Right lobe of liver (tissue), 6 donors: ENCODE measurements at regions not wholly inside any gene's neighbourhood (a gene's known extent, or its start where the extent isn't known, plus 50 kb on each side); places are given as distances from the start of the nearest gene placed in this dataset.

Experiments
- ATAC-seq, 4 donors: fragments of 200-7000 bp; cut with Tn5 transposase; one replicate each; pipeline ENCODE4 v1.9.1; 2020; ENCODE audit warnings: mild to moderate bottlenecking in 4 of 4, moderate library complexity in 4 of 4
- DNase-seq, 3 donors: peaks; one replicate each; pipeline ENCODE4 v3.0.0-alpha.2; 2020
- H3K27ac ChIP-seq, 3 donors: fragments of 200-600 bp; one replicate each; pipeline ENCODE4 v1.8.0; 2022
- H3K27me3 ChIP-seq, 2 donors: fragments of 200-600 bp; one replicate each; pipeline ENCODE4 v1.8.0; 2022
- H3K36me3 ChIP-seq, 4 donors: fragments of 200-600 bp; sonication (generic) in 1 of 4; one replicate each; pipeline versions ENCODE4 v1.5.1 to v1.8.0; 2017 to 2022; ENCODE audit warnings: control low read depth in 1 of 4
- H3K4me1 ChIP-seq, 4 donors: fragments of 200-600 bp; sonication (generic) in 1 of 4; one replicate each; pipeline versions ENCODE4 v1.5.1 to v1.8.0; 2017 to 2022; ENCODE audit warnings: control low read depth in 1 of 4
- H3K4me3 ChIP-seq, 3 donors: fragments of 200-600 bp; one replicate each; pipeline ENCODE4 v1.8.0; 2022
- H3K9me3 ChIP-seq, 4 donors: fragments of 200-600 bp; sonication (generic) in 1 of 4; one replicate each; pipeline versions ENCODE4 v1.5.1 to v1.8.0; 2017 to 2022; ENCODE audit warnings: control low read depth in 1 of 4
- CTCF ChIP-seq, 4 donors: fragments of 200-600 bp in 3 of 4; fragments of 450-650 bp in 1 of 4; IDR thresholded peaks; one replicate each; pipeline versions ENCODE4 v1.5.1 to v1.8.0; 2016 to 2022; ENCODE audit warnings: antibody characterized with exemption in 4 of 4, mild to moderate bottlenecking in 2 of 4
- POLR2A ChIP-seq: fragments of 450-650 bp; IDR thresholded peaks from one replicate; pipeline ENCODE4 v1.6.1; 2017; ENCODE audit warnings: antibody characterized with exemption, mild to moderate bottlenecking
- WGBS: methylation state at CpG from one replicate; pipeline ENCODE4 v1.1.6; 2018; ENCODE audit warnings: low coverage, low lambda C conversion rate; ENCODE audit not compliant: insufficient coverage; ENCODE audit errors: missing lambda C conversion rate; 5-methylcytosine and 5-hydroxymethylcytosine counted together
- intact Hi-C, 2 donors: fragments of 100-400 bp; cut with DNase I; formaldehyde crosslinking; loops; one replicate each; pipeline versions ENCODE4 v1.11.2 to v1.14.1; 2022
- donor health status: DM: no; HTN: yes; CAD: no.
- donor health status: DM: no; HTN: no; CAD: no.
- donor health status: DM: no; HTN: no; CAD: no.
- donor health status: DM: no; HTN: yes; CAD: no.
- donor health status: DM: no; HTN: yes; CAD: no.

- H3K4me3 ChIP-seq: no peak overlapping the region
- TF ChIP-seq CTCF (IDR thresholded peaks at IDR 0.05) (no peak), POLR2A (no peak)
- peak; percentile 69 to 83 (median 74) for ATAC-seq
- WGBS: 22% methylated on average over 5 of the region's 5 CpGs
- DNase-seq: peak in 2 of 3 donors; percentile 51 to 63
- no peaks in the 10 kb centered on the region for H3K36me3 ChIP-seq
- no peaks in the 10 kb centered on the region for H3K9me3 ChIP-seq
- peaks cover 0 to 13% (median 0%) of the 10 kb centered on the region in 4 donors for H3K4me1 ChIP-seq
- intact Hi-C loops: no loop called here
- H3K27ac ChIP-seq: no peak overlapping the region
- H3K27me3 ChIP-seq: no peaks in the 10 kb centered on the region
Observed at GRCh38 chr1:208298593-208299269, 54.5 kb upstream of the PLXNA2 start.

DNA sequence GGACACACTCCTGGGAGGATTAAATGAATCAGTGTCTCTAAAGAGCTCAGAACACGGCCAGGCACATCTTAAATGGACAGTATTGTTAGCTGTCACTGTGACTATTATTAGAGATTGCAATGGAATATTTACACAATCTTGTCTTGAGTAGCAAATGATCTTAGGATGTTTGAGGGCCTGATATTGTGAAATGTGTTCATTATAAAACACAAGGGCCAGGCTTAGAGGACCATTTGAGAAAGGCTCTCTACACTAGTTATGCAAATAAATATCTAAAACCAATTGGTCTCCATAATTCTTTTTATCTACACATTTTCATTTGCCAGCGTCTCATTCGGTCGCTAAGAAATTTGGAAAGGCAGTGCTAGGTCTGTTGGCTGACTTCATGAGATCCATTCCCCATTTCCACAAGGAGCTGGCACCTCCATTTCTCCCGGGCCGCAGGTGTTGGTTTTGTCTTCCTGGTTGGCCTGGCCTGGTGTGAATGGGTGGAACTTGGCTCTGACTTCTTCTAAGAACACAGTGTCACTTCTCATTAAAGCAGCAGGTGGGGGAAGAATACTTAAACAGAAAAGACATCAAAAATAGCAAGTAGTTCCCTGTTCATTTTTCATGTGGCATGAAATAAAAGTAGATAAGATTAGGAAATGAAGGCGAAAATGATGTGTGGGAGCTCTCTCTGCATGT, 56.0 kb upstream of the PLXNA2 start:
- no peak for ATAC-seq
- no peak for DNase-seq
- Histone ChIP-seq H3K4me3 (no peak overlapping the region), H3K9me3 (no peaks in the 10 kb centered on the region), H3K27ac (no peak overlapping the region), H3K4me1 (peaks cover 0 to 13% (median 0%) of the 10 kb centered on the region in 4 donors), H3K36me3 (no peaks in the 10 kb centered on the region), H3K27me3 (no peaks in the 10 kb centered on the region)
- 79% methylated on average over 6 of the region's 7 CpGs for WGBS
- intact Hi-C loops: no loop called here
- TF ChIP-seq CTCF (IDR thresholded peaks at IDR 0.05): no peak
- TF ChIP-seq POLR2A: no peak

- H3K4me1 ChIP-seq: peaks cover 0 to 13% (median 0%) of the 10 kb centered on the region in 4 donors
- no peaks in the 10 kb centered on the region for H3K36me3 ChIP-seq
- no peak overlapping the region for H3K27ac ChIP-seq
- no peak overlapping the region for H3K4me3 ChIP-seq
- no peak for TF ChIP-seq CTCF (IDR thresholded peaks at IDR 0.05)
- no peak for TF ChIP-seq POLR2A
- no peak for ATAC-seq
- H3K9me3 ChIP-seq: no peaks in the 10 kb centered on the region
- H3K27me3 ChIP-seq: no peaks in the 10 kb centered on the region
- no peak for DNase-seq
- whole genome bisulfite sequencing: no CpG with 5 or more reads among the region's 4 CpGs
- intact Hi-C loops: no loop called here
Observed at GRCh38 chr1:208302699-208303238, 58.6 kb upstream of the PLXNA2 start.

GRCh38 chr1:208303743-208304712, 59.8 kb upstream of the PLXNA2 start:
- no peaks in the 10 kb centered on the region for H3K36me3 ChIP-seq
- ATAC-seq: no peak
- H3K27me3 ChIP-seq: no peaks in the 10 kb centered on the region
- peaks cover 0 to 3% (median 0%) of the 10 kb centered on the region in 4 donors for H3K4me1 ChIP-seq
- 72% methylated on average over 8 of the region's 8 CpGs for WGBS
- no peak overlapping the region for H3K27ac ChIP-seq
- no peaks in the 10 kb centered on the region for H3K9me3 ChIP-seq
- no peak for TF ChIP-seq POLR2A
- no peak for TF ChIP-seq CTCF (IDR thresholded peaks at IDR 0.05)
- intact Hi-C loops: no loop called here
- DNase-seq: no peak
- H3K4me3 ChIP-seq: no peak overlapping the region
